OCI-LY7 (cell line): ENCODE measurements at regions not wholly inside any gene's neighbourhood (a gene's known extent, or its start where the extent isn't known, plus 50 kb on each side); places are given as distances from the start of the nearest gene placed in this dataset.

ENCODE experiments used
- BruUV-seq: library from RNA; stranded (reverse); fragments of 400-500 nt; replicated peaks from 2 replicates; lab custom pipeline; 2021; lab: Mats Ljungman, UMichigan
- CTCF ChIA-PET: fragments of 300-600 bp; sonication (Branson Sonifier 250); formaldehyde crosslinking; loops from one replicate; lab custom pipeline; 2022; ENCODE audit warnings: antibody characterized with exemption; ENCODE audit not compliant: unreplicated experiment; lab: Charles Lee
- POLR2A ChIA-PET: fragments of 300-600 bp; sonication (Branson Sonifier 250); formaldehyde crosslinking; loops from one replicate; lab custom pipeline; 2022; ENCODE audit warnings: antibody characterized with exemption; lab: Charles Lee
- DNase-seq: peaks from one replicate; pipeline ENCODE4 v3.0.0-alpha.2; 2015; ENCODE audit warnings: low spot score
- H2AFZ ChIP-seq: fragments of 200-600 bp; sonication (generic), shearing (Covaris generic); 2 replicates; pipeline ENCODE4 v1.6.1; 2014; ENCODE audit warnings: mild to moderate bottlenecking, antibody characterized with exemption, low read length, moderate library complexity
- H3K27ac ChIP-seq: fragments of 200-600 bp; sonication (generic); 2 replicates; pipeline ENCODE4 v1.5.1; 2014; ENCODE audit warnings: mixed run types, low read depth, mild to moderate bottlenecking, moderate library complexity, low read length, inconsistent platforms; ENCODE audit not compliant: poor library complexity, severe bottlenecking
- H3K36me3 ChIP-seq: fragments of 200-600 bp; sonication (generic); 2 replicates; pipeline ENCODE4 v1.6.1; 2014; ENCODE audit warnings: mild to moderate bottlenecking, antibody characterized with exemption, low read length, moderate library complexity, mixed read lengths; ENCODE audit not compliant: insufficient read depth
- H3K4me1 ChIP-seq: fragments of 200-600 bp; sonication (generic); 2 replicates; pipeline ENCODE4 v1.5.1; 2014; ENCODE audit warnings: mild to moderate bottlenecking, low read length; ENCODE audit not compliant: insufficient read depth, poor library complexity, severe bottlenecking
- H3K4me2 ChIP-seq: fragments of 200-600 bp; sonication (generic); 2 replicates; pipeline ENCODE4 v1.6.1; 2014; ENCODE audit warnings: mild to moderate bottlenecking, low read length
- H3K4me3 ChIP-seq: fragments of 200-600 bp; sonication (generic); 2 replicates; pipeline ENCODE4 v1.5.1; 2014; ENCODE audit warnings: mild to moderate bottlenecking, low read depth, low read length; ENCODE audit not compliant: poor library complexity, severe bottlenecking
- H3K79me2 ChIP-seq: fragments of 200-600 bp; sonication (generic); 2 replicates; pipeline ENCODE4 v1.6.1; 2016; ENCODE audit warnings: low read depth, mild to moderate bottlenecking, low read length, moderate library complexity, mixed read lengths; ENCODE audit not compliant: insufficient read depth
- H3K9me2 ChIP-seq: fragments of 200-600 bp; sonication (generic); 2 replicates; pipeline ENCODE4 v1.6.1; 2016; ENCODE audit warnings: mild to moderate bottlenecking, low read length, mixed read lengths; ENCODE audit not compliant: insufficient read depth
- H3K9me3 ChIP-seq: fragments of 200-600 bp; sonication (generic); 2 replicates; pipeline ENCODE4 v1.6.1; 2014; ENCODE audit warnings: mild to moderate bottlenecking, mixed run types, low read length, mixed read lengths
- H4K20me1 ChIP-seq: fragments of 200-600 bp; sonication (generic); 2 replicates; pipeline ENCODE4 v1.6.1; 2014; ENCODE audit warnings: mild to moderate bottlenecking, antibody characterized with exemption, low read length, moderate library complexity, mixed read lengths; ENCODE audit not compliant: insufficient read depth
- CTCF ChIP-seq: fragments of 200-600 bp; sonication (generic); conservative IDR thresholded peaks from 2 replicates; pipeline ENCODE4 v1.5.1; 2014; ENCODE audit warnings: mild to moderate bottlenecking, antibody characterized with exemption, low read length, moderate library complexity, mixed read lengths
- EZH2phosphoT487 ChIP-seq: fragments of 200-600 bp; sonication (generic); IDR thresholded peaks from 2 replicates; pipeline ENCODE4 v1.6.1; 2018; ENCODE audit warnings: low read depth, borderline replicate concordance, mild to moderate bottlenecking, mixed run types, antibody characterized with exemption, low read length, moderate library complexity, mixed read lengths
- intact Hi-C: fragments of 100-400 bp; cut with micrococcal nuclease; formaldehyde crosslinking; loops from one replicate; pipeline ENCODE4 v1.10.0; 2022; ENCODE audit not compliant: unreplicated experiment

- Histone ChIP-seq H2AFZ (no peak overlapping the region), H3K36me3 (no peaks in the 10 kb centered on the region), H3K9me2 (no peaks in the 10 kb centered on the region), H3K4me2 (no peak overlapping the region), H3K9me3 (no peaks in the 10 kb centered on the region), H3K27ac (no peak overlapping the region), H4K20me1 (no peaks in the 10 kb centered on the region), H3K79me2 (no peaks in the 10 kb centered on the region), H3K4me1 (no peaks in the 10 kb centered on the region), H3K4me3 (no peak overlapping the region)
- BruUV-seq = no TSS peak
- POLR2A ChIA-PET = interaction anchor here (0.6 to 1.1 kb wide), 2 partner anchors 33 to 204 kb away, joined by 3 to 4 read pairs; no protein-coding TSS in a partner anchor
- no peak for DNase-seq
- CTCF ChIA-PET = no interaction called here
- TF ChIP-seq CTCF (no peak), EZH2phosphoT487 (no peak)
- intact Hi-C loops = no loop called here
Observed at GRCh38 chr11:112454841-112455240, 194.2 kb upstream of the PLET1 start.

GRCh38 chr11:112455791-112456190 lies 195.1 kb upstream of the PLET1 start:
- ChIA-PET CTCF (no interaction called here), POLR2A (interaction anchor here (1.1 kb wide), 1 partner anchor 32 kb away, joined by 3 read pairs; no protein-coding TSS in a partner anchor)
- no peaks in the 10 kb centered on the region for H3K36me3 ChIP-seq

More at GRCh38 chr11:112455791-112456190, 195.1 kb upstream of the PLET1 start:
- BruUV-seq = no TSS peak
- H3K9me3 ChIP-seq = no peaks in the 10 kb centered on the region
- intact Hi-C loops = no loop called here
- H3K4me1 ChIP-seq = no peaks in the 10 kb centered on the region
- H3K4me3 ChIP-seq = no peak overlapping the region
- H2AFZ ChIP-seq = no peak overlapping the region
- H3K4me2 ChIP-seq = no peak overlapping the region
- no peak for DNase-seq
- H3K27ac ChIP-seq = no peak overlapping the region
- no peaks in the 10 kb centered on the region for H3K9me2 ChIP-seq
- no peaks in the 10 kb centered on the region for H3K79me2 ChIP-seq
- no peaks in the 10 kb centered on the region for H4K20me1 ChIP-seq
- no peak for TF ChIP-seq CTCF
- TF ChIP-seq EZH2phosphoT487 = no peak
